DND-41 (cell line): ENCODE measurements at regions not wholly inside any gene's neighbourhood (a gene's known extent, or its start where the extent isn't known, plus 50 kb on each side); places are given as distances from the start of the nearest gene placed in this dataset.

Source experiments
- ATAC-seq: fragments of 200-7000 bp; cut with Tn5 transposase; 3 replicates; pipeline ENCODE4 v1.9.1; 2021; ENCODE audit warnings: low read depth; ENCODE audit not compliant: insufficient read depth
- DNase-seq: peaks from one replicate; pipeline ENCODE4 v3.0.0-alpha.2; 2020
- H2AFZ ChIP-seq: 2 replicates; pipeline ENCODE4 v1.6.0; 2012; ENCODE audit warnings: low read depth, low read length
- H3K27ac ChIP-seq: 2 replicates; pipeline ENCODE4 v1.5.1; 2012; ENCODE audit warnings: low read length, inconsistent platforms
- H3K27me3 ChIP-seq: fragments of 200-600 bp; sonication (generic); 2 replicates; pipeline ENCODE4 v1.6.0; 2012; ENCODE audit warnings: low read length, mild to moderate bottlenecking, inconsistent platforms; ENCODE audit not compliant: insufficient read depth, poor library complexity
- H3K36me3 ChIP-seq: 2 replicates; pipeline ENCODE4 v1.5.1; 2012; ENCODE audit warnings: low read length, inconsistent platforms; ENCODE audit not compliant: insufficient read depth
- H3K4me1 ChIP-seq: 2 replicates; pipeline ENCODE4 v1.5.1; 2012; ENCODE audit warnings: mild to moderate bottlenecking, low read length; ENCODE audit not compliant: insufficient read depth
- H3K4me2 ChIP-seq: 2 replicates; pipeline ENCODE4 v1.6.0; 2012; ENCODE audit warnings: mild to moderate bottlenecking, moderate library complexity, low read length, inconsistent platforms; ENCODE audit not compliant: insufficient read depth
- H3K4me3 ChIP-seq, 2 experiments: fragments of 200-600 bp in 1 of 2; shearing (Covaris generic) in 1 of 2; 2 replicates each; pipeline ENCODE4 v1.5.1; 2012 to 2016; ENCODE audit warnings: inconsistent platforms in 2 of 2, low read length in 2 of 2, mild to moderate bottlenecking in 2 of 2, low read depth in 1 of 2, moderate library complexity in 1 of 2
- H3K79me2 ChIP-seq: 2 replicates; pipeline ENCODE4 v1.6.0; 2012; ENCODE audit warnings: low read length, inconsistent platforms; ENCODE audit not compliant: insufficient read depth
- H3K9ac ChIP-seq: 2 replicates; pipeline ENCODE4 v1.6.0; 2012; ENCODE audit warnings: low read depth, mild to moderate bottlenecking, inconsistent platforms, low read length, moderate library complexity
- H3K9me3 ChIP-seq: 2 replicates; pipeline ENCODE4 v1.5.1; 2012; ENCODE audit warnings: low read length, moderate library complexity, mild to moderate bottlenecking, inconsistent platforms; ENCODE audit not compliant: insufficient read depth, severe bottlenecking
- H4K20me1 ChIP-seq: 2 replicates; pipeline ENCODE4 v1.6.0; 2012; ENCODE audit warnings: low read length; ENCODE audit not compliant: insufficient read depth
- CTCF ChIP-seq: IDR thresholded peaks from 2 replicates; pipeline ENCODE4 v1.5.1; 2012; ENCODE audit warnings: borderline replicate concordance, low read length, moderate library complexity, mild to moderate bottlenecking; ENCODE audit not compliant: poor library complexity, severe bottlenecking; ENCODE audit errors: extremely low read depth
- EZH2 ChIP-seq: IDR thresholded peaks from 3 replicates; pipeline ENCODE4 v1.6.1; 2012; ENCODE audit warnings: borderline replicate concordance, low read depth, mild to moderate bottlenecking, moderate library complexity, low read length, inconsistent platforms; ENCODE audit not compliant: severe bottlenecking

- Histone ChIP-seq H3K4me3 (no peak overlapping the region), H3K9ac (no peak overlapping the region), H2AFZ (no peak overlapping the region), H3K27me3 (no peaks in the 10 kb centered on the region), H3K9me3 (no peaks in the 10 kb centered on the region), H3K4me1 (no peaks in the 10 kb centered on the region), H3K79me2 (no peaks in the 10 kb centered on the region), H3K36me3 (no peaks in the 10 kb centered on the region), H4K20me1 (no peaks in the 10 kb centered on the region), H3K27ac (no peak overlapping the region), H3K4me2 (no peak overlapping the region)
- no peak for ATAC-seq
- TF ChIP-seq EZH2 (no peak), CTCF (no peak)
- DNase-seq, result no peak
Measured at GRCh38 chr9:28177925-28178324, 604.6 kb upstream of the C9orf72 start.

- Histone ChIP-seq H4K20me1 (no peaks in the 10 kb centered on the region), H3K4me3 (no peak overlapping the region), H3K4me1 (no peaks in the 10 kb centered on the region), H3K27me3 (no peaks in the 10 kb centered on the region), H2AFZ (no peak overlapping the region), H3K27ac (no peak overlapping the region), H3K9me3 (no peaks in the 10 kb centered on the region), H3K9ac (no peak overlapping the region), H3K36me3 (no peaks in the 10 kb centered on the region), H3K4me2 (no peak overlapping the region), H3K79me2 (no peaks in the 10 kb centered on the region)
- TF ChIP-seq EZH2 (no peak), CTCF (no peak)
- ATAC-seq, result no peak
- no peak for DNase-seq
Measured at GRCh38 chr9:28179893-28180292, 606.6 kb upstream of the C9orf72 start.

- H3K4me2 ChIP-seq, result no peak overlapping the region
Measured at GRCh38 chr9:28190981-28191380, 617.7 kb upstream of the C9orf72 start.

More at GRCh38 chr9:28190981-28191380, 617.7 kb upstream of the C9orf72 start:
- no peaks in the 10 kb centered on the region for H3K36me3 ChIP-seq
- no peak overlapping the region for H2AFZ ChIP-seq
- no peaks in the 10 kb centered on the region for H3K79me2 ChIP-seq
- no peak overlapping the region for H3K9ac ChIP-seq
- TF ChIP-seq EZH2, result no peak
- no peak for TF ChIP-seq CTCF
- ATAC-seq, result no peak
- H3K4me1 ChIP-seq, result no peaks in the 10 kb centered on the region
- no peaks in the 10 kb centered on the region for H4K20me1 ChIP-seq
- H3K27ac ChIP-seq, result no peak overlapping the region
- no peak for DNase-seq
- no peak overlapping the region for H3K4me3 ChIP-seq
- H3K27me3 ChIP-seq, result no peaks in the 10 kb centered on the region
- no peaks in the 10 kb centered on the region for H3K9me3 ChIP-seq
